ENCODE measurements at regions not wholly inside any gene's neighbourhood (a gene's known extent, or its start where the extent isn't known, plus 50 kb on each side); places are given as distances from the start of the nearest gene placed in this dataset.

GRCh38 chr5:97914483-97914882 lies 731.4 kb upstream of the RIOK2 start:
- Histone ChIP-seq H3K9me3 (ENCODE audit: control insufficient read depth, insufficient read depth, low read length) (no peaks in the 10 kb centered on the region), H3K4me3 (ENCODE audit: low read depth, low read length) (no peak overlapping the region), H3K9ac (ENCODE audit: low read depth, low read length) (no peak overlapping the region), H3K27ac (ENCODE audit: low read depth, low read length) (no peak overlapping the region), H3K4me1 (ENCODE audit: control insufficient read depth, insufficient read depth, low read length) (no peaks in the 10 kb centered on the region), H3K36me3 (ENCODE audit: control insufficient read depth, insufficient read depth, low read length) (no peaks in the 10 kb centered on the region), H3K27me3 (ENCODE audit: control insufficient read depth, insufficient read depth, low read length) (no peaks in the 10 kb centered on the region)

- H3K4me3 ChIP-seq (ENCODE audit: low read depth, low read length) = no peak overlapping the region
- H3K9ac ChIP-seq (ENCODE audit: low read depth, low read length) = no peak overlapping the region
- no peaks in the 10 kb centered on the region for H3K9me3 ChIP-seq (ENCODE audit: control insufficient read depth, insufficient read depth, low read length)
- no peaks in the 10 kb centered on the region for H3K36me3 ChIP-seq (ENCODE audit: control insufficient read depth, insufficient read depth, low read length)
- H3K27ac ChIP-seq (ENCODE audit: low read depth, low read length) = no peak overlapping the region
- H3K4me1 ChIP-seq (ENCODE audit: control insufficient read depth, insufficient read depth, low read length) = no peaks in the 10 kb centered on the region
- H3K27me3 ChIP-seq (ENCODE audit: control insufficient read depth, insufficient read depth, low read length) = no peaks in the 10 kb centered on the region
Observed at GRCh38 chr5:97915106-97915505, 732.1 kb upstream of the RIOK2 start.

GRCh38 chr5:97918057-97918456 lies 735.0 kb upstream of the RIOK2 start:
- H3K9me3 ChIP-seq (ENCODE audit: control insufficient read depth, insufficient read depth, low read length) = no peaks in the 10 kb centered on the region
- no peak overlapping the region for H3K9ac ChIP-seq (ENCODE audit: low read depth, low read length)
- no peak overlapping the region for H3K4me3 ChIP-seq (ENCODE audit: low read depth, low read length)
- H3K4me1 ChIP-seq (ENCODE audit: control insufficient read depth, insufficient read depth, low read length) = no peaks in the 10 kb centered on the region
- no peak overlapping the region for H3K27ac ChIP-seq (ENCODE audit: low read depth, low read length)
- H3K27me3 ChIP-seq (ENCODE audit: control insufficient read depth, insufficient read depth, low read length) = no peaks in the 10 kb centered on the region
- no peaks in the 10 kb centered on the region for H3K36me3 ChIP-seq (ENCODE audit: control insufficient read depth, insufficient read depth, low read length)

GRCh38 chr5:97918620-97919019 lies 735.6 kb upstream of the RIOK2 start:
- no peaks in the 10 kb centered on the region for H3K4me1 ChIP-seq (ENCODE audit: control insufficient read depth, insufficient read depth, low read length)
- H3K9ac ChIP-seq (ENCODE audit: low read depth, low read length) = no peak overlapping the region
- no peaks in the 10 kb centered on the region for H3K27me3 ChIP-seq (ENCODE audit: control insufficient read depth, insufficient read depth, low read length)
- no peak overlapping the region for H3K27ac ChIP-seq (ENCODE audit: low read depth, low read length)
- H3K4me3 ChIP-seq (ENCODE audit: low read depth, low read length) = no peak overlapping the region
- no peaks in the 10 kb centered on the region for H3K9me3 ChIP-seq (ENCODE audit: control insufficient read depth, insufficient read depth, low read length)
- no peaks in the 10 kb centered on the region for H3K36me3 ChIP-seq (ENCODE audit: control insufficient read depth, insufficient read depth, low read length)

GRCh38 chr5:97919719-97920118 lies 736.7 kb upstream of the RIOK2 start:
- H3K9me3 ChIP-seq (ENCODE audit: control insufficient read depth, insufficient read depth, low read length) = no peaks in the 10 kb centered on the region
- no peaks in the 10 kb centered on the region for H3K4me1 ChIP-seq (ENCODE audit: control insufficient read depth, insufficient read depth, low read length)
- H3K36me3 ChIP-seq (ENCODE audit: control insufficient read depth, insufficient read depth, low read length) = no peaks in the 10 kb centered on the region
- no peak overlapping the region for H3K9ac ChIP-seq (ENCODE audit: low read depth, low read length)
- H3K4me3 ChIP-seq (ENCODE audit: low read depth, low read length) = no peak overlapping the region
- H3K27ac ChIP-seq (ENCODE audit: low read depth, low read length) = no peak overlapping the region
- H3K27me3 ChIP-seq (ENCODE audit: control insufficient read depth, insufficient read depth, low read length) = no peaks in the 10 kb centered on the region

GRCh38 chr5:97922776-97923175 lies 739.7 kb upstream of the RIOK2 start:
- Histone ChIP-seq H3K27ac (ENCODE audit: low read depth, low read length) (no peak overlapping the region), H3K9me3 (ENCODE audit: control insufficient read depth, insufficient read depth, low read length) (no peaks in the 10 kb centered on the region), H3K4me1 (ENCODE audit: control insufficient read depth, insufficient read depth, low read length) (no peaks in the 10 kb centered on the region), H3K4me3 (ENCODE audit: low read depth, low read length) (no peak overlapping the region), H3K27me3 (ENCODE audit: control insufficient read depth, insufficient read depth, low read length) (no peaks in the 10 kb centered on the region), H3K9ac (ENCODE audit: low read depth, low read length) (no peak overlapping the region), H3K36me3 (ENCODE audit: control insufficient read depth, insufficient read depth, low read length) (no peaks in the 10 kb centered on the region)

GRCh38 chr5:97923496-97923895 lies 740.4 kb upstream of the RIOK2 start:
- Histone ChIP-seq H3K36me3 (ENCODE audit: control insufficient read depth, insufficient read depth, low read length) (no peaks in the 10 kb centered on the region), H3K4me3 (ENCODE audit: low read depth, low read length) (no peak overlapping the region), H3K27me3 (ENCODE audit: control insufficient read depth, insufficient read depth, low read length) (no peaks in the 10 kb centered on the region), H3K9me3 (ENCODE audit: control insufficient read depth, insufficient read depth, low read length) (no peaks in the 10 kb centered on the region), H3K4me1 (ENCODE audit: control insufficient read depth, insufficient read depth, low read length) (no peaks in the 10 kb centered on the region), H3K27ac (ENCODE audit: low read depth, low read length) (no peak overlapping the region), H3K9ac (ENCODE audit: low read depth, low read length) (no peak overlapping the region)

GRCh38 chr5:97923997-97924396 lies 741.0 kb upstream of the RIOK2 start:
- Histone ChIP-seq H3K4me3 (ENCODE audit: low read depth, low read length) (no peak overlapping the region), H3K4me1 (ENCODE audit: control insufficient read depth, insufficient read depth, low read length) (no peaks in the 10 kb centered on the region), H3K9me3 (ENCODE audit: control insufficient read depth, insufficient read depth, low read length) (no peaks in the 10 kb centered on the region), H3K36me3 (ENCODE audit: control insufficient read depth, insufficient read depth, low read length) (no peaks in the 10 kb centered on the region), H3K27me3 (ENCODE audit: control insufficient read depth, insufficient read depth, low read length) (no peaks in the 10 kb centered on the region), H3K9ac (ENCODE audit: low read depth, low read length) (no peak overlapping the region), H3K27ac (ENCODE audit: low read depth, low read length) (no peak overlapping the region)

GRCh38 chr5:97929383-97929782 lies 746.3 kb upstream of the RIOK2 start:
- Histone ChIP-seq H3K9ac (ENCODE audit: low read depth, low read length) (no peak overlapping the region), H3K27ac (ENCODE audit: low read depth, low read length) (no peak overlapping the region), H3K9me3 (ENCODE audit: control insufficient read depth, insufficient read depth, low read length) (no peaks in the 10 kb centered on the region), H3K4me1 (ENCODE audit: control insufficient read depth, insufficient read depth, low read length) (no peaks in the 10 kb centered on the region), H3K4me3 (ENCODE audit: low read depth, low read length) (no peak overlapping the region), H3K27me3 (ENCODE audit: control insufficient read depth, insufficient read depth, low read length) (no peaks in the 10 kb centered on the region), H3K36me3 (ENCODE audit: control insufficient read depth, insufficient read depth, low read length) (no peaks in the 10 kb centered on the region)

- no peak overlapping the region for H3K9ac ChIP-seq (ENCODE audit: low read depth, low read length)
- H3K4me1 ChIP-seq (ENCODE audit: control insufficient read depth, insufficient read depth, low read length) = no peaks in the 10 kb centered on the region
- no peaks in the 10 kb centered on the region for H3K27me3 ChIP-seq (ENCODE audit: control insufficient read depth, insufficient read depth, low read length)
- no peaks in the 10 kb centered on the region for H3K9me3 ChIP-seq (ENCODE audit: control insufficient read depth, insufficient read depth, low read length)
- H3K36me3 ChIP-seq (ENCODE audit: control insufficient read depth, insufficient read depth, low read length) = no peaks in the 10 kb centered on the region
- H3K27ac ChIP-seq (ENCODE audit: low read depth, low read length) = no peak overlapping the region
- H3K4me3 ChIP-seq (ENCODE audit: low read depth, low read length) = no peak overlapping the region
Observed at GRCh38 chr5:97931829-97932228, 748.8 kb upstream of the RIOK2 start.

- H3K27ac ChIP-seq (ENCODE audit: low read depth, low read length) = no peak overlapping the region
- H3K36me3 ChIP-seq (ENCODE audit: control insufficient read depth, insufficient read depth, low read length) = no peaks in the 10 kb centered on the region
- H3K9me3 ChIP-seq (ENCODE audit: control insufficient read depth, insufficient read depth, low read length) = no peaks in the 10 kb centered on the region
- H3K4me1 ChIP-seq (ENCODE audit: control insufficient read depth, insufficient read depth, low read length) = no peaks in the 10 kb centered on the region
- no peaks in the 10 kb centered on the region for H3K27me3 ChIP-seq (ENCODE audit: control insufficient read depth, insufficient read depth, low read length)
- H3K4me3 ChIP-seq (ENCODE audit: low read depth, low read length) = no peak overlapping the region
- H3K9ac ChIP-seq (ENCODE audit: low read depth, low read length) = no peak overlapping the region
Observed at GRCh38 chr5:97936231-97936630, 753.2 kb upstream of the RIOK2 start.

- Histone ChIP-seq H3K36me3 (ENCODE audit: control insufficient read depth, insufficient read depth, low read length) (no peaks in the 10 kb centered on the region), H3K27me3 (ENCODE audit: control insufficient read depth, insufficient read depth, low read length) (no peaks in the 10 kb centered on the region), H3K9me3 (ENCODE audit: control insufficient read depth, insufficient read depth, low read length) (no peaks in the 10 kb centered on the region), H3K27ac (ENCODE audit: low read depth, low read length) (no peak overlapping the region), H3K9ac (ENCODE audit: low read depth, low read length) (no peak overlapping the region), H3K4me3 (ENCODE audit: low read depth, low read length) (no peak overlapping the region), H3K4me1 (ENCODE audit: control insufficient read depth, insufficient read depth, low read length) (no peaks in the 10 kb centered on the region)
Observed at GRCh38 chr5:97937846-97938245, 754.8 kb upstream of the RIOK2 start.
